ENCODE measurements at regions not wholly inside any gene's neighbourhood (a gene's known extent, or its start where the extent isn't known, plus 50 kb on each side); places are given as distances from the start of the nearest gene placed in this dataset.

GRCh38 chr2:117217145-117217544, 597.3 kb upstream of the DDX18 start:
- H3K4me3 ChIP-seq (ENCODE audit: low read depth, poor library complexity, severe bottlenecking), result no peak overlapping the region
- WGBS, 2 donors, result 94 to 95% methylated on average over 16 of the region's 16 CpGs
- TF ChIP-seq CTCF (IDR thresholded peaks at IDR 0.05), result no peak
- no peak for TF ChIP-seq POLR2A (IDR thresholded peaks at IDR 0.05)
- intact Hi-C loops (cut with DNase I; ENCODE audit: low total_unique reads), result no loop called here
- no peak for DNase-seq (ENCODE audit: low spot score in 2 of 2)

GRCh38 chr2:117222809-117223208, 591.7 kb upstream of the DDX18 start:
- no peak overlapping the region for H3K4me3 ChIP-seq (ENCODE audit: low read depth, poor library complexity, severe bottlenecking)
- no peak for DNase-seq (ENCODE audit: low spot score in 2 of 2)
- WGBS, 2 donors, result 90 to 96% methylated on average over 1 of the region's 1 CpG
- no peak for TF ChIP-seq POLR2A (IDR thresholded peaks at IDR 0.05)
- no peak for TF ChIP-seq CTCF (IDR thresholded peaks at IDR 0.05)
- intact Hi-C loops (cut with DNase I; ENCODE audit: low total_unique reads), result loop anchor here (10.0 kb wide), 1 partner anchor 392 kb away; no protein-coding TSS in a partner anchor

GRCh38 chr2:117232305-117232704, 582.2 kb upstream of the DDX18 start:
- intact Hi-C loops (cut with DNase I; ENCODE audit: low total_unique reads), result no loop called here
- no peak for TF ChIP-seq CTCF (IDR thresholded peaks at IDR 0.05)
- TF ChIP-seq POLR2A (IDR thresholded peaks at IDR 0.05), result no peak
- no peak overlapping the region for H3K4me3 ChIP-seq (ENCODE audit: low read depth, poor library complexity, severe bottlenecking)
- peak in 1 of 2 donors; percentile 48 for DNase-seq (ENCODE audit: low spot score in 2 of 2)
- 70 to 78% methylated on average over 2 of the region's 2 CpGs for WGBS, 2 donors

- DNase-seq (ENCODE audit: low spot score in 2 of 2), result no peak
- TF ChIP-seq CTCF (IDR thresholded peaks at IDR 0.05) (no peak), POLR2A (IDR thresholded peaks at IDR 0.05) (no peak)
- 71 to 74% methylated on average over 6 of the region's 6 CpGs for WGBS, 2 donors
- intact Hi-C loops (cut with DNase I; ENCODE audit: low total_unique reads), result no loop called here
- H3K4me3 ChIP-seq (ENCODE audit: low read depth, poor library complexity, severe bottlenecking), result no peak overlapping the region
Measured at GRCh38 chr2:117257362-117257761, 557.1 kb upstream of the DDX18 start.

- intact Hi-C loops (cut with DNase I; ENCODE audit: low total_unique reads), result no loop called here
- TF ChIP-seq CTCF (IDR thresholded peaks at IDR 0.05) (no peak), POLR2A (IDR thresholded peaks at IDR 0.05) (no peak)
- DNase-seq (ENCODE audit: low spot score in 2 of 2), result no peak
- WGBS, 2 donors, result 17 to 24% methylated on average over 1 of the region's 1 CpG
- no peak overlapping the region for H3K4me3 ChIP-seq (ENCODE audit: low read depth, poor library complexity, severe bottlenecking)
Measured at GRCh38 chr2:117269574-117269973, 544.9 kb upstream of the DDX18 start.

- 55 to 57% methylated on average over 1 of the region's 1 CpG for WGBS, 2 donors
- no peak overlapping the region for H3K4me3 ChIP-seq (ENCODE audit: low read depth, poor library complexity, severe bottlenecking)
- intact Hi-C loops (cut with DNase I; ENCODE audit: low total_unique reads), result no loop called here
- DNase-seq (ENCODE audit: low spot score in 2 of 2), result no peak
- TF ChIP-seq POLR2A (IDR thresholded peaks at IDR 0.05) (no peak), CTCF (IDR thresholded peaks at IDR 0.05) (no peak)
Measured at GRCh38 chr2:117271631-117272030, 542.9 kb upstream of the DDX18 start.

All from lower leg skin (tissue), 4 donors.